SK-N-SH (cell line): ENCODE measurements at regions not wholly inside any gene's neighbourhood (a gene's known extent, or its start where the extent isn't known, plus 50 kb on each side); places are given as distances from the start of the nearest gene placed in this dataset.

Experiments
- ELF1 ChIP-seq: IDR thresholded peaks from 2 replicates; pipeline ENCODE4 v1.4.0; 2012
- FOXM1 ChIP-seq: IDR thresholded peaks from 2 replicates; pipeline ENCODE4 v1.4.0; 2012; ENCODE audit warnings: low read depth, mild to moderate bottlenecking
- GATA2 ChIP-seq: sonication (generic); formaldehyde crosslinking; IDR thresholded peaks from 2 replicates; pipeline ENCODE4 v1.5.0; 2020; ENCODE audit warnings: mild to moderate bottlenecking, missing genetic modification reagents

DNA sequence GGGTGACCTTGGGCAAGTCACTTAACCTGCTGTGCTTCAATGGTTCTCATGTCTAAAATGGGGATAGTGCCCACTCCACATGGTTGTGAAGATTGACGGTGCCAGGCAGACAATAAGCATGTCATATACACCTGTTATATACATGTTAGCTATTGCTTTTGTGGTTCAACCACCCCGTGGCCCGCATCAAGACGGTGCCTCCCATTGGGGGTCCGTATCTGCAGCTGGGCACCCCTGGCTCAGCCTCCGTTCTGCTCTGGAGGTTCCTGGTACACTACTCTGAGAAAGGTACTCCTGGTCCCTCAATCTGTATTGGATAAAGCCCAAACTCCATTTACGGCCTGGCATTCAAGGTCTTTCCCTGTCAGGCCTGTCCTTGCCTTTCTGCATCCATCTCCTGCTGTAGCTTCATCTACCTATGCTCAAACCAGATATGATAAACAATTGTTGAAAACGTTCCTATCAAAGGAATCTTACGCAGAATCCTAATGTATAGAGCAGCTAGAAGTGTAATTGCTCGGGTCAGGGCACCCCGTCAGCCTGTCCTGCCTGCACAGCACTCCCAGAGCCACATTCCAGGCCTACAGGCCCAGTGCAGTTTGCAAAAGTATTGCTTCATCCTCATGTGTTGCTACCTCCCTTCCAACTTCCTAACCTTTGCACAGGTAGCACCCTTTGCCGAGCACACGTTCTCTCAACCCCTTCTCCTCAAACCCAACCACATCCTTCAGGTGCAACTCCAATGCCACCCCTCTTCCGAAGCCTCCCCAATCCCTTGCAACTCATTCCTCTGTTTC lies 194.9 kb downstream of the BCR start:
- TF ChIP-seq ELF1 (no peak), GATA2 (no peak), FOXM1 (no peak)
